Superior temporal gyrus (tissue), 1 donor: ENCODE measurements at regions not wholly inside any gene's neighbourhood (a gene's known extent, or its start where the extent isn't known, plus 50 kb on each side); places are given as distances from the start of the nearest gene placed in this dataset.

ENCODE experiments used
- DNase-seq: peaks from one replicate; pipeline ENCODE4 v3.0.0-alpha.2; 2016; ENCODE audit errors: extremely low spot score

GRCh38 chr18:73923866-73924265 lies 223.8 kb downstream of the FBXO15 start:
- DNase-seq, result no peak

GRCh38 chr18:73920033-73920432 lies 227.6 kb downstream of the FBXO15 start:
- DNase-seq, result no peak

GRCh38 chr18:73918816-73919215 lies 228.8 kb downstream of the FBXO15 start:
- DNase-seq, result no peak

GRCh38 chr18:73917046-73917445 lies 230.6 kb downstream of the FBXO15 start:
- no peak for DNase-seq

- DNase-seq, result no peak
These were observed 234.1 kb downstream of the FBXO15 start for GRCh38 chr18:73913505-73913904.

- no peak for DNase-seq
These were observed 239.3 kb downstream of the FBXO15 start for GRCh38 chr18:73908323-73908722.

GRCh38 chr18:73901566-73901965 lies 246.1 kb downstream of the FBXO15 start:
- DNase-seq, result no peak

GRCh38 chr18:73901151-73901550 lies 246.5 kb downstream of the FBXO15 start:
- DNase-seq, result no peak

- no peak for DNase-seq
These were observed 247.4 kb downstream of the FBXO15 start for GRCh38 chr18:73900106-73900835.

GRCh38 chr18:73897517-73897916 lies 250.1 kb downstream of the FBXO15 start:
- no peak for DNase-seq

GRCh38 chr18:73896685-73897084 lies 250.9 kb downstream of the FBXO15 start:
- no peak for DNase-seq

- no peak for DNase-seq
These were observed 251.9 kb downstream of the FBXO15 start for GRCh38 chr18:73895701-73896100.

- DNase-seq, result no peak
These were observed 253.8 kb downstream of the FBXO15 start for GRCh38 chr18:73893880-73894279.

GRCh38 chr18:73891572-73892421 lies 255.8 kb downstream of the FBXO15 start:
- no peak for DNase-seq

GRCh38 chr18:73888565-73888964 lies 259.1 kb downstream of the FBXO15 start:
- no peak for DNase-seq

GRCh38 chr18:73887801-73888200 lies 259.8 kb downstream of the FBXO15 start:
- DNase-seq, result no peak

- DNase-seq, result no peak
These were observed 262.8 kb downstream of the FBXO15 start for GRCh38 chr18:73884868-73885267.

GRCh38 chr18:73881396-73881917 lies 266.2 kb downstream of the FBXO15 start:
- no peak for DNase-seq

- no peak for DNase-seq
These were observed 267.2 kb downstream of the FBXO15 start for GRCh38 chr18:73880387-73880786.

GRCh38 chr18:73879766-73880165 lies 267.9 kb downstream of the FBXO15 start:
- no peak for DNase-seq

- DNase-seq, result no peak
These were observed 268.3 kb downstream of the FBXO15 start for GRCh38 chr18:73879328-73879727.

- no peak for DNase-seq
These were observed 278.5 kb downstream of the FBXO15 start for GRCh38 chr18:73869182-73869581.

GRCh38 chr18:73861771-73862170 lies 285.9 kb downstream of the FBXO15 start:
- DNase-seq, result no peak
